Activated CD8-positive, alpha-beta memory T cell treated with anti-CD3 and anti-CD28 coated beads for 24 hours (primary cell): ENCODE measurements at regions not wholly inside any gene's neighbourhood (a gene's known extent, or its start where the extent isn't known, plus 50 kb on each side); places are given as distances from the start of the nearest gene placed in this dataset.

Experiments
- DNase-seq: peaks from one replicate; pipeline ENCODE4 v3.0.0-alpha.2; 2020

DNA sequence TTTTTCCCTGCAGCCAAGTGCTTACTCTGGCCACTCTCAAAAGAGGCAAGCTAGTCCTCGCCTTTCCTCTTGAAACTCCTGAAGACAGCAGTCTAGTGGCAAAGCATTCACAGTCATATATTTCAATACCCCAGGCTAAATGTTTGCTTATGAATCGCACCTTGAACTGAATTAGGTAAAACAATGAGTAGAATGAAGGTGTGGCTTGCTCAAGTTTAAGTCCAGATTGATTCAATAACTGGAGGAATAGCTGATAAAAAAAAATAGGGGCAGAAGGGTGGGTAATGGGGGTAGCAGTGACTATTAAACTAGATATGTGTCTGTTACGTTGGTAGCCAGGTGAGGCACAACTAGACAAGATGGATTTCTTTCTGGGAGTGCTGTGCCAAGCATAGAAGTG, 88.2 kb upstream of the EPB41L3 start:
- DNase-seq, result no peak

DNA sequence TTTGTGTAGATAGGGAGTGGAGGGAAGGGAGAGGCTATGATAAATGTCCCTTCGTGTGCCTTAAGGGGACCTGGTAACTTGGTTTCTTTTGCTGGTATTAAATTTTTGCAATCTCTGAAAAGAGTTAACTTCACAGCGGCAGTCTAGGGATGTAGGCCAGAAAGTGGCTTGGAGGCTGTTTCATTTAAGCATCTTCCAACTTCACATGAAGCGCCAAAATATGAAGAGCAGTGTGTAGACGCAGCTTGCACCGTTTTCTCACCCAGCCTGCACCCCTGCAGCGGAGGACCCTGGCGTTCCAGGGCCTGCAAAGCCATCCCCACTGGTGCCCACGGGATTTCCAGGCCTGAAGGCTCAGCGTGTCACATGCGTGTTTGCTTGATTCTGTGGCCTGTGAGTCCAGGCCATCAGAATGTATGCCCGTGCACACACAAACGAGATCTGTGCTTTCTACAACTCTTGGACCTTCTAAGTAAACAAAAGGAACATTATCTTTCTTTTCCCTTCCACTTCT, 87.2 kb upstream of the EPB41L3 start:
- no peak for DNase-seq

DNA sequence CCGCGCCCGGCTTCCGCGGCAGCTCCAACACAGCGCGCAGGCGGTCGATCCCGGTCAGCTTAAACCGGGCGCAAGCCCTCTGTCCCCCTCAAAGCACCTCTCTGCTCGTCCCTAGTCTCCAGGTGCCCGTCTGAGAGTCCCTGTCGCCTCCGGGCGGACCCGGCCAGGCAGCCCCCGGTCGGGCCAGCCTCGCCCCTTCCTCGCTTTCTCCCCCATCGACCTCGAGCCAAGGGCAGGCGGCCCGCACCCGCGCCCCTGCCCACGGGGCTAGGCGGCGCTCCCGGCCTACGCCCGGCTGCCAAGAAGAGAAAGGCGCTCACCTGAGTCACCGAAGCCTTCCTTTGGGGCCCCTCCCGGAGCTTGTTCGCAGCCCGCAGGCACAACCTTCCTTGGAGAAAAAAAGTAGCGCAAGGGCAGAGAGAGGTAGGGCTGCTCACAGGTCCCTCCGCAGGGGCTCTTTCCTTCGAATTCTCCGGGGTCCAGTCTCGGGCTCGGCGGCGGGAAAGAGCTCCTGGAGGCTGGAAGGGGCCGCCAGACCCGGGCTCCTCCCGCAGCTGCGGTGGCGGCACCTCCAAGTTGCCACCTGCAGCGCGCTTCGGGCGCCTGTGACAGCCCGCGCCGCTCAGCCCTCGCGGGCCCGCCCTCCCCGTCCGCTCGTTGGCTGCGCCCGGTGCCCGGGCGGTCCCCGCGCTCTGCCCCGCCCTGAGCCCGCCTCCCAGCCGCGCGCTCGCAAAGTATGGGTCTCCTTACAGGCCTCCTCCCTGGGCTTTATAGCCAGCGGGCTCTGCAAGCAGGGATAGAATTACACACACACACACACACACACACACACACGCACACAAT, 86.5 kb upstream of the EPB41L3 start:
- peak; percentile 62 for DNase-seq

DNA sequence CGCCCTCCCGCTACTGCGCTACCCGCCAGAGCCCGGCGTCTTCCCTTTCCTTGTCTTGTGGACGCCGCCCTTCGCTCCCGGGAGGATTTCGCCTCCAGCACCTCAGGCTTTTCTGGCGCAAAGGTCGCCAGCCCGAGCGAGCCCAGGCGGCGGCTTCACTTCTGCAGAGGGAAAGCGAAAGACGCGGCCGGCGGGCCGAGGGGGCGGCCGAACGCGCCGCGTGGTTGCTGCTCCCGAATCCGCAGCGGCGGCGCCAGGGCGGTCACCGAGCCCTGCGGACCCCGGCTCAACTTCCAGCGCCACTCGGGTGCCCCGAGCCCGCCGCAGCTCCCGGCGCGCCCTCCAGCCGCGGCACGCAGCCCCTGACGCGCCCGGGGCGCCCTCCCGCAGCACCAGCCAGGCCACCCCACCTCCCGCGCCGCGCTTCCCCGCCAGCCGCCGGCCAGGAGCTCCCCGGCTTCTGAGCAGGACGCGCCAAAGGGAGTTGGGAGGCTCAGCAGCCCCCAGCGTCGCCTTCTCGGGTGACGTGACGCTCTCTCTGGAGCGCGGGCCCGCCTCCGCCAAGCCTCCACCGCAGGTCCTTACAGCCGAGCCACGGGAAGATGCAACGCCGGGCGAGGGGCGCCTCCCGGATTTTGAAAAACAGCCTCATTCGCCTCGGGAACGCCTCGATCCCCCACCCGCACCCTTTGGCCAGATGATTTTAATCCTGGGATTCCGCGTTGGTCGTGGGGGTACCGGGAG, 84.9 kb upstream of the EPB41L3 start:
- DNase-seq, result peak; percentile 58

DNA sequence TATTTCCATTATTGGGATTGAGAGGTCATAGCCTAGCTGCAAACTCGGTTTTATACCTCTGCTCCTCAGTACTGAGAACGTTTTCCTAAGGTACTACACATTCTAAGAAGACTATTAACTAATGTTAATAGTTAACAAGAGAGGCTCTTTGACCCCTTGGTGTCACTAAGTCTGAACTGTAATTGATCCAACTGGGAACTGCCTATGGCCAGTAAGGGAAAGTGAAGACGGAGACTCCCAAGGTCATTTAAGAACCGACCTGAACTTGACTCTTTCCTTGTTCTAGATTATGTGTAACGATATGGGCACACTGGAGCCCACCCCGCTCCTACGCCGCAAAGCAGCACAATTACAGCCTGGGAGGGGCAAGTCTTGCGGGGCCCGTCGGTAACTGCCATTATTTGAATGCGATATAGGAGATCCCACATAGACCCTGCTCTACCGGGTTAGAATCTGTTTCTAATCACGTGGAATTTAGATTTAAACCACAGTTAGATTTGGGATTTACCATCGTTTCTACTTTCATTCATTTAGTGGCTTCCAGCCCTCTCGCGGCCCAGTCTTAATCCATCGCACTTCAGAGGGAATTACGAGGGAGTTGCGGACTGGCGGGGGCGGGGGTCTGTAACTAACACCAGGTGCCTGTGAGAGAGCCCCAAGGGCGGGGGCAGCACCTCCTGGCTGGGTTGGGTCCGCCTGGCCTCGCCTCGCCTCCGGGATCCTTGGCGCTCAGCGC, 84.1 kb upstream of the EPB41L3 start:
- DNase-seq, result no peak

- no peak for DNase-seq
These were observed 82.5 kb upstream of the EPB41L3 start for GRCh38 chr18:5626130-5626880.

DNA sequence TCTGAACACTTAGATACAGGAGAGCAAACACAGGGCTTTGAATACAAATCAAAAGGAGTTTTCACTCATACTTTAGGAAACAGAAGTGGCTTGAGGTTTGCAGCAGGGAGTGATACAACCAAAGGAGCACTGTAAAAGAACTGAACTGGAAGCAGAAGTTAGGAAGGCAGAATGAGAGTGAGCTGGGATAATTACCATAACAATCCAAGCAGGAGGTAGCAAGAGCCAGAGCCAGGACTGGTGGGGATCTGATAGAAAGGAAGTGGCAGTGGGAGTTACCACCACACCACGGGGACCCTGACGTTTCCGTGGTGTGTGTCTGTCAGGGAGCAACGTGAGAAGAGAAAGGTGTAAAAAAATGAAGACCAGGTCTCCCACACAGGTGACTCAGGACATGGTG, 81.3 kb upstream of the EPB41L3 start:
- no peak for DNase-seq

GRCh38 chr18:5622905-5623304, 79.1 kb upstream of the EPB41L3 start:
- no peak for DNase-seq

DNA sequence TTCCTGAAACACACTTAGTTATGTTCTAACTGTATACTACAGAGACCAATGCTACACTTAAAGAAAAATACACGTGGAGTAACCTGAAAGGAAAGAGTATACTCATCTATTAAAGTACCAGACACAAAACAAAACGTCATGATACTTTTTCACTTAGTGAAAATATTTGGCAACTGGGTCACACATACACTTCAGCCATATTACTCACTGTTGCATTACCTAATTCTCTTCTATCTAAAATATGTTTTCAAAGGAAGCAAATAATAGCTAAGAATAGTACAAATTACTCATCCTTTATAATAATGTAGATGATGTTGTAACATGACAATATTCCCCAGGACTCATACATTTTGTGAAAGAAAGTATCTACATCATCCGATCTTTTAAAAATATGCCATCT, 76.5 kb upstream of the EPB41L3 start:
- no peak for DNase-seq

- no peak for DNase-seq
These were observed 75.6 kb upstream of the EPB41L3 start for GRCh38 chr18:5619376-5619775.

- no peak for DNase-seq
These were observed 74.4 kb upstream of the EPB41L3 start for GRCh38 chr18:5618047-5618688.

- DNase-seq, result no peak
These were observed 67.4 kb upstream of the EPB41L3 start for GRCh38 chr18:5611221-5611620.

DNA sequence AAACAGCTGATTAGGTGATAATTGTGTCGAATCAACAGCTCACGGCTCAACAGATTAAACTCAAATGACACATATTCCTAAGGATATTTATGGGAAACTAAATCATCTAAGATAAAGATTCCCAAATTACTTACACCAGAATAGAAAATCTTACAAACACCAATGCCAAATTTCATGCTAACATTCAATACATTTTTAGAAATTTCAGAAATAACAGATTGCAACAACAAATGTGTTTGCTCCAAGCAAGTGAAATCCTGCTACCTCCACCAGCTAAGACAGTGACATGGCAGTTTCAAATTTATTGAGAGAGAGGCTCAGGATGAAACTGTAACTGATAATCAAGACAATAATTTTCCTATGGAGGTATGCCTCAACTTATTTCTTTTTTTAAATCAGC, 65.0 kb upstream of the EPB41L3 start:
- no peak for DNase-seq

DNA sequence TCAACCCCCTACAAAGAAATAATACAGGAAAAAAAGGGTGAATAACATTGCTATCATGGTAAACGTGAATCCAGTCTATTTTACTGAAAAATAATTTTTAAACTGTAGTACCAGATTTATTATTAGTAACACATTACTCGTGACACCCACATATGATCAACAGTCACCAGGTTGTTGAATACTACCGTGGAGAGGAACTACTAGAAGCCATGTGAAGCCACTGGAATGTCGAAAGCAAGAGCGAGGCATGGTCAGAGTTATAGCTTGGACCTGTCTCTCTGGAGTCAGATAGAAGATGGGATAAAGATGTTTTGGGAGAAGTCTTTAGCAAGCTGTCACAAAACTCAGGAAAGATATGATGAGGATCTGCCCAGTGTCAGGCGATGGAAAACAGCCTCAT, 63.2 kb upstream of the EPB41L3 start:
- no peak for DNase-seq

- DNase-seq, result no peak
These were observed 61.0 kb upstream of the EPB41L3 start for GRCh38 chr18:5604778-5605177.

- DNase-seq, result no peak
These were observed 59.4 kb upstream of the EPB41L3 start for GRCh38 chr18:5603153-5603552.

- no peak for DNase-seq
These were observed 57.4 kb upstream of the EPB41L3 start for GRCh38 chr18:5601188-5601624.

- no peak for DNase-seq
These were observed 56.7 kb upstream of the EPB41L3 start for GRCh38 chr18:5600378-5601071.

DNA sequence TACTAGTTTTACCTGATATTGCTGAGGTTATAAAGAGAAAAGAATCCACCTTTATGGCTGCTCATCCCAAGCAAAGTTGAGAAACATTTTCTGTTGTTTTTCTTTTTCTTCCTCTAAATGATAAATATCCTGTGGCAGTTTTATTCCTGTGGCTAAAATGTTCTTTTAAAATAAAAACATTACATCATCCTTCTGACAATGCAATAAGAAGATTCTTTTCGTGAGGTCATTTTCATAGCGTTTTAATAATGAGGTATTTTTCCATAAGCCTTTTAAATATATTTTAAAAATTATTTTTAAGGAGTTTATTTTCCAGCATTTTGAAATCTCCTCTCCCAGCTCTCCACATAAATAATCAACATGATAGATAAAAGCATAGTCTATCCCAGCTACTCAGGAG, 52.8 kb upstream of the EPB41L3 start:
- no peak for DNase-seq
